ENCODE measurements at regions not wholly inside any gene's neighbourhood (a gene's known extent, or its start where the extent isn't known, plus 50 kb on each side); places are given as distances from the start of the nearest gene placed in this dataset.

GRCh38 chr10:10055656-10056442 is 961.8 kb upstream of the CELF2 start:
- H3K27ac ChIP-seq (ENCODE audit: low read depth, low read length) = no peak overlapping the region
- peaks cover 11 to 37% of the 10 kb centered on the region in 2 experiments; a peak in 3 of 4 replicates for H3K9me3 ChIP-seq (ENCODE audit: control insufficient read depth in 1 of 2, insufficient read depth in 1 of 2, low read depth in 1 of 2, low read length in 2 of 2)
- no peaks in the 10 kb centered on the region for H3K4me1 ChIP-seq (ENCODE audit: control insufficient read depth in 1 of 2, insufficient read depth in 2 of 2, low read length in 2 of 2)
- no peak overlapping the region for H3K4me3 ChIP-seq (replicated peaks in 1 of 2; ENCODE audit: low read depth in 1 of 2, low read length in 2 of 2)
- no peak overlapping the region for H3K9ac ChIP-seq (ENCODE audit: low read length)
- RAD21 ChIA-PET (ENCODE audit: low non-redundant PET in 1 of 2, low total read pairs in 2 of 2, uncharacterized antibody in 2 of 2, unreplicated experiment in 2 of 2) = no interaction called here
- POLR2A ChIA-PET = no interaction called here
- H4K20me1 ChIP-seq (ENCODE audit: insufficient read depth) = no peaks in the 10 kb centered on the region
- H3K36me3 ChIP-seq (ENCODE audit: control insufficient read depth in 1 of 2, insufficient read depth in 2 of 2, low read length in 2 of 2) = no peaks in the 10 kb centered on the region
- H3K27me3 ChIP-seq (ENCODE audit: insufficient read depth, low read length) = no peaks in the 10 kb centered on the region
- intact Hi-C loops (cut with micrococcal nuclease) = no loop called here
- H3K9me2 ChIP-seq (ENCODE audit: insufficient read depth) = no peaks in the 10 kb centered on the region
- CTCF ChIA-PET = no interaction called here
- H3K4me2 ChIP-seq (ENCODE audit: low read length) = no peak overlapping the region
- no TSS peak for BruUV-seq (replicated peaks)
- H3K79me2 ChIP-seq (ENCODE audit: insufficient read depth, low read length) = no peaks in the 10 kb centered on the region
- ATAC-seq (no peak), DNase-seq (ENCODE audit: low read depth, low spot score) (no peak)
- no peak for TF ChIP-seq ELF1 (IDR thresholded peaks at IDR 0.05; ENCODE audit: borderline replicate concordance, low read depth)
- TF ChIP-seq POLR2A (IDR thresholded peaks at IDR 0.05; ENCODE audit: borderline replicate concordance, extremely low read depth, insufficient read depth, insufficient read length) = no peak
- TF ChIP-seq JUND (IDR thresholded peaks at IDR 0.05) = no peak
- no peak for TF ChIP-seq SRF (IDR thresholded peaks at IDR 0.05; ENCODE audit: low read depth)
- no peak for TF ChIP-seq REST (IDR thresholded peaks at IDR 0.05; ENCODE audit: low read depth)
- TF ChIP-seq ZFX (IDR thresholded peaks at IDR 0.05) = no peak
- no peak for TF ChIP-seq SP1 (IDR thresholded peaks at IDR 0.05; ENCODE audit: low read depth)
- no peak for TF ChIP-seq YY1 (IDR thresholded peaks at IDR 0.05; ENCODE audit: extremely low read depth, insufficient replicate concordance, low read depth, low read length)
- no peak for TF ChIP-seq EZH2phosphoT487 (IDR thresholded peaks at IDR 0.05; ENCODE audit: borderline replicate concordance)
- no peak for TF ChIP-seq POLR2AphosphoS5 (IDR thresholded peaks at IDR 0.05; ENCODE audit: low read depth, low read length)
- no peak for TF ChIP-seq MAX (IDR thresholded peaks at IDR 0.05)
- TF ChIP-seq SIN3A (IDR thresholded peaks at IDR 0.05; ENCODE audit: low read depth) = no peak
- no peak for TF ChIP-seq EGR1 (IDR thresholded peaks at IDR 0.05; ENCODE audit: low read depth)
- no peak for TF ChIP-seq FOSL1 (IDR thresholded peaks at IDR 0.05; ENCODE audit: low read depth)
- no peak for TF ChIP-seq CBX3 (IDR thresholded peaks at IDR 0.05; ENCODE audit: low read depth)
- TF ChIP-seq ATF3 (IDR thresholded peaks at IDR 0.05) = no peak
- TF ChIP-seq CTCF (IDR thresholded peaks at IDR 0.05 in 2 of 3, conservative IDR thresholded peaks at IDR 0.05 in 1 of 3; ENCODE audit: borderline replicate concordance in 1 of 3, insufficient read depth in 1 of 3, low read depth in 2 of 3, low read length in 2 of 3) = no peak
- TF ChIP-seq RAD21 (IDR thresholded peaks at IDR 0.05; ENCODE audit: low read depth) = no peak
- TF ChIP-seq EZH2 (IDR thresholded peaks at IDR 0.05) = no peak
- no peak for TF ChIP-seq ZBTB33 (IDR thresholded peaks at IDR 0.05; ENCODE audit: extremely low read depth, insufficient replicate concordance, low read length)
- H2AFZ ChIP-seq (ENCODE audit: low read depth, low read length, poor library complexity, severe bottlenecking) = no peak overlapping the region

Measured in HCT116 (cell line).